ENCODE measurements at regions not wholly inside any gene's neighbourhood (a gene's known extent, or its start where the extent isn't known, plus 50 kb on each side); places are given as distances from the start of the nearest gene placed in this dataset.

GRCh38 chr12:132391326-132392041 lies 62.1 kb upstream of the GALNT9 start:
- TF ChIP-seq CTCF (conservative IDR thresholded peaks at IDR 0.05; ENCODE audit: low read depth, low read length) = no peak
- no peak for DNase-seq (ENCODE audit: low read depth)

GRCh38 chr12:132390287-132391076 lies 61.1 kb upstream of the GALNT9 start:
- H3K4me3 ChIP-seq (ENCODE audit: low read depth, low read length) = no peak overlapping the region
- DNase-seq (ENCODE audit: low read depth) = no peak
- TF ChIP-seq CTCF (conservative IDR thresholded peaks at IDR 0.05; ENCODE audit: low read depth, low read length) = no peak

More at GRCh38 chr12:132391326-132392041, 62.1 kb upstream of the GALNT9 start:
- no peak overlapping the region for H3K4me3 ChIP-seq (ENCODE audit: low read depth, low read length)

- DNase-seq (ENCODE audit: low read depth) = no peak
- no peak for TF ChIP-seq CTCF (conservative IDR thresholded peaks at IDR 0.05; ENCODE audit: low read depth, low read length)
- H3K4me3 ChIP-seq (ENCODE audit: low read depth, low read length) = no peak overlapping the region
Observed at GRCh38 chr12:132389526-132390286, 60.3 kb upstream of the GALNT9 start.

GRCh38 chr12:132389026-132389425 lies 59.6 kb upstream of the GALNT9 start:
- H3K4me3 ChIP-seq (ENCODE audit: low read depth, low read length) = no peak overlapping the region
- no peak for TF ChIP-seq CTCF (conservative IDR thresholded peaks at IDR 0.05; ENCODE audit: low read depth, low read length)
- DNase-seq (ENCODE audit: low read depth) = no peak

- TF ChIP-seq CTCF (conservative IDR thresholded peaks at IDR 0.05; ENCODE audit: low read depth, low read length) = no peak
- no peak overlapping the region for H3K4me3 ChIP-seq (ENCODE audit: low read depth, low read length)
- no peak for DNase-seq (ENCODE audit: low read depth)
Observed at GRCh38 chr12:132388379-132389015, 59.1 kb upstream of the GALNT9 start.

GRCh38 chr12:132386926-132387497 lies 57.6 kb upstream of the GALNT9 start:
- H3K4me3 ChIP-seq (ENCODE audit: low read depth, low read length) = no peak overlapping the region
- no peak for DNase-seq (ENCODE audit: low read depth)
- TF ChIP-seq CTCF (conservative IDR thresholded peaks at IDR 0.05; ENCODE audit: low read depth, low read length) = no peak

All from epithelial cell of proximal tubule (primary cell).